Right lobe of liver (tissue), 4 donors: ENCODE measurements at regions not wholly inside any gene's neighbourhood (a gene's known extent, or its start where the extent isn't known, plus 50 kb on each side); places are given as distances from the start of the nearest gene placed in this dataset.

Source experiments
- POLR2A ChIP-seq: fragments of 450-650 bp; IDR thresholded peaks from one replicate; pipeline ENCODE4 v1.6.1; 2017; ENCODE audit warnings: antibody characterized with exemption, mild to moderate bottlenecking
- TF ChIP-seq, protein P1 (sequence below), 4 donors: fragments of 200-600 bp in 3 of 4; fragments of 450-650 bp in 1 of 4; IDR thresholded peaks; one replicate each; pipeline versions ENCODE4 v1.5.1 to v1.8.0; 2016 to 2022; ENCODE audit warnings: antibody characterized with exemption in 4 of 4, mild to moderate bottlenecking in 2 of 4
- donor health status: DM: no; HTN: no; CAD: no.
- donor health status: DM: no; HTN: no; CAD: no.
- donor health status: DM: no; HTN: yes; CAD: no.

- TF ChIP-seq POLR2A: no peak
- TF ChIP-seq, protein P1, sequence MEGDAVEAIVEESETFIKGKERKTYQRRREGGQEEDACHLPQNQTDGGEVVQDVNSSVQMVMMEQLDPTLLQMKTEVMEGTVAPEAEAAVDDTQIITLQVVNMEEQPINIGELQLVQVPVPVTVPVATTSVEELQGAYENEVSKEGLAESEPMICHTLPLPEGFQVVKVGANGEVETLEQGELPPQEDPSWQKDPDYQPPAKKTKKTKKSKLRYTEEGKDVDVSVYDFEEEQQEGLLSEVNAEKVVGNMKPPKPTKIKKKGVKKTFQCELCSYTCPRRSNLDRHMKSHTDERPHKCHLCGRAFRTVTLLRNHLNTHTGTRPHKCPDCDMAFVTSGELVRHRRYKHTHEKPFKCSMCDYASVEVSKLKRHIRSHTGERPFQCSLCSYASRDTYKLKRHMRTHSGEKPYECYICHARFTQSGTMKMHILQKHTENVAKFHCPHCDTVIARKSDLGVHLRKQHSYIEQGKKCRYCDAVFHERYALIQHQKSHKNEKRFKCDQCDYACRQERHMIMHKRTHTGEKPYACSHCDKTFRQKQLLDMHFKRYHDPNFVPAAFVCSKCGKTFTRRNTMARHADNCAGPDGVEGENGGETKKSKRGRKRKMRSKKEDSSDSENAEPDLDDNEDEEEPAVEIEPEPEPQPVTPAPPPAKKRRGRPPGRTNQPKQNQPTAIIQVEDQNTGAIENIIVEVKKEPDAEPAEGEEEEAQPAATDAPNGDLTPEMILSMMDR (IDR thresholded peaks at IDR 0.05): no peak
Measured at GRCh38 chr3:110533089-110533488, 538.5 kb upstream of the NECTIN3 start.
